Neuronal stem cell (in vitro differentiated cells): ENCODE measurements at regions not wholly inside any gene's neighbourhood (a gene's known extent, or its start where the extent isn't known, plus 50 kb on each side); places are given as distances from the start of the nearest gene placed in this dataset.

Experiments
- DNase-seq: peaks from one replicate; pipeline ENCODE4 v3.0.0-alpha.2; 2013; ENCODE audit warnings: low spot score
- H2AFZ ChIP-seq: one replicate; pipeline ENCODE4 v1.6.1; 2013; ENCODE audit warnings: mild to moderate bottlenecking, low read length, inconsistent platforms
- H2AK5ac ChIP-seq: 2 replicates; pipeline ENCODE4 v1.6.1; 2013; ENCODE audit warnings: low read depth, mild to moderate bottlenecking, inconsistent platforms, low read length, moderate library complexity, mixed read lengths
- H2BK120ac ChIP-seq: 2 replicates; pipeline ENCODE4 v1.6.1; 2013; ENCODE audit warnings: low read depth, mild to moderate bottlenecking, inconsistent platforms, low read length, moderate library complexity, mixed read lengths
- H2BK12ac ChIP-seq: one replicate; pipeline ENCODE4 v1.6.1; 2013; ENCODE audit warnings: low read length, inconsistent platforms
- H2BK15ac ChIP-seq: 2 replicates; pipeline ENCODE4 v1.6.1; 2013; ENCODE audit warnings: mild to moderate bottlenecking, low read length, inconsistent platforms, mixed read lengths
- H2BK5ac ChIP-seq: one replicate; pipeline ENCODE4 v1.6.1; 2013; ENCODE audit warnings: inconsistent platforms, mild to moderate bottlenecking, low read length, moderate library complexity
- H3K14ac ChIP-seq: one replicate; pipeline ENCODE4 v1.6.1; 2013; ENCODE audit warnings: low read length, inconsistent platforms
- H3K18ac ChIP-seq: 2 replicates; pipeline ENCODE4 v1.6.1; 2013; ENCODE audit warnings: low read length, inconsistent platforms
- H3K23ac ChIP-seq: 2 replicates; pipeline ENCODE4 v1.6.1; 2013; ENCODE audit warnings: low read depth, mild to moderate bottlenecking, mixed read lengths, low read length, inconsistent platforms; ENCODE audit not compliant: poor library complexity
- H3K27ac ChIP-seq: replicated peaks from 3 replicates; pipeline ENCODE4 v1.5.1; 2013; ENCODE audit warnings: low read length, inconsistent platforms
- H3K27me3 ChIP-seq, 3 experiments: 2 replicates each; pipeline ENCODE4 v1.6.1; 2013; ENCODE audit warnings: low read length in 3 of 3, mild to moderate bottlenecking in 2 of 3, inconsistent platforms in 1 of 3, low read depth in 1 of 3, mixed read lengths in 1 of 3, moderate library complexity in 1 of 3; ENCODE audit not compliant: control insufficient read depth in 3 of 3, insufficient read depth in 3 of 3
- H3K36me3 ChIP-seq, 2 donors: replicated peaks in 1 of 2; 2 replicates each; pipeline ENCODE4 v1.6.1; 2013; ENCODE audit warnings: low read length in 2 of 2; ENCODE audit not compliant: control insufficient read depth in 2 of 2, insufficient read depth in 2 of 2
- H3K4ac ChIP-seq: 2 replicates; pipeline ENCODE4 v1.6.1; 2013; ENCODE audit warnings: inconsistent platforms, mild to moderate bottlenecking, low read length, moderate library complexity
- H3K4me1 ChIP-seq, 2 donors: 1 replicate in 1 of 2; 2 replicates in 1 of 2; pipeline ENCODE4 v1.6.1; 2013; ENCODE audit warnings: low read length in 2 of 2, low read depth in 1 of 2; ENCODE audit not compliant: control insufficient read depth in 2 of 2, insufficient read depth in 1 of 2
- H3K4me2 ChIP-seq: one replicate; pipeline ENCODE4 v1.6.1; 2013; ENCODE audit warnings: mild to moderate bottlenecking, low read length, inconsistent platforms; ENCODE audit not compliant: insufficient read depth, poor library complexity, severe bottlenecking
- H3K4me3 ChIP-seq, 2 donors: 2 replicates each; pipeline ENCODE4 v1.5.1; 2013; ENCODE audit warnings: low read length in 2 of 2, mild to moderate bottlenecking in 2 of 2, inconsistent platforms in 1 of 2, moderate library complexity in 1 of 2
- H3K79me1 ChIP-seq: one replicate; pipeline ENCODE4 v1.6.1; 2013; ENCODE audit warnings: low read depth, mild to moderate bottlenecking, inconsistent platforms, low read length, moderate library complexity
- H3K9ac ChIP-seq: one replicate; pipeline ENCODE4 v1.6.1; 2013; ENCODE audit warnings: mild to moderate bottlenecking, low read depth, low read length, inconsistent platforms; ENCODE audit not compliant: poor library complexity
- H3K9me3 ChIP-seq, 2 donors: replicated peaks in 1 of 2; 2 replicates each; pipeline versions ENCODE3 to v1.6.1; 2013; ENCODE audit warnings: low read length in 2 of 2, mild to moderate bottlenecking in 2 of 2, inconsistent platforms in 1 of 2, low read depth in 1 of 2, mixed read lengths in 1 of 2, moderate library complexity in 1 of 2; ENCODE audit not compliant: control insufficient read depth in 2 of 2, insufficient read depth in 1 of 2
- H4K8ac ChIP-seq: one replicate; pipeline ENCODE4 v1.6.1; 2013; ENCODE audit warnings: low read depth, mild to moderate bottlenecking, inconsistent platforms, low read length, moderate library complexity
- H4K91ac ChIP-seq: one replicate; pipeline ENCODE4 v1.6.1; 2013; ENCODE audit warnings: low read length, low read depth, mild to moderate bottlenecking, inconsistent platforms; ENCODE audit not compliant: poor library complexity
- WGBS, 2 donors: extraction: QIAGEN DNeasy Blood & Tissue Kit; methylation state at CpG; one replicate each; pipeline ENCODE4 v1.1.7; 2013; ENCODE audit warnings: missing lambda C conversion rate in 2 of 2, mixed read lengths in 1 of 2; ENCODE audit not compliant: insufficient read length in 2 of 2, insufficient replicate concordance in 1 of 2; ENCODE audit errors: extremely low coverage in 2 of 2; 5-methylcytosine and 5-hydroxymethylcytosine counted together

DNA sequence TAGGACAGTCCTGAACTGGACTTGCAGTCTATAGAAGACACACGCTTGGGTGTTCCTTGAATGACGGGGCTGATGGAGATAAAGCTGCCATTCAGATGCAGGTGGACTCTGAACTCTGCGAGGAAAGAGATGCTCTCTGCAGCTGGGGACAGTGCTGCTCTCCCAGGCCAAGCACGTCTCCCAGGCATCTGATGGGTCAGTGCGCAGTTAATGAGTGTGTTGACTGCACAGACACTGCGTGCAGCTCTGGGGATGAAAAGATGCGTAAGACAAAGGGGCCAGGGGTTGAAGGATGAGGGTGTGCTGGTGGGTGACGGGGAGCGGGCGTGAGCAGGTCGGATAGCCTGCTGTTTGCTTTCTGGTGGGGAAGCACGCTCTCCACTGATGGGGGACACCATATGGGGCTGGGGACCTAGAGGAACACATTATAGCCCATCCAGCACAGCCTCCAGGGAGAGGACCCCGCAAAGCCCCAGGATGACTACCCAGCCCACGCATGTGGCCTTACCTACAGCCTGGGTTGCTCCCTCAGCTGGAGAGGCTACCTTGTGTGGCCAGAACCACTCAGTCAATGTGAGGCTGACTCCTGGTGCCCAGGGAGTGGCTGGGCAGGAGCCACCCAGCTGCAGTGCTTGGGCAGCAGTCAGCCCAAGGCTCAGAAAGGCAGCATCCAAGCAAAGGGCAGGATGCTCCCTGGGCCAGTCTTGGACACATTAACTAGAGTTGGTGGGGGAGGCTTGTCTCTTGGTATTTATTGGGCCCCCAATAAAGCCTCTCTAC lies 246.3 kb downstream of the RBFOX3 start:
- Histone ChIP-seq H3K79me1 (no peaks in the 10 kb centered on the region), H3K36me3 (no peaks in the 10 kb centered on the region), H2BK5ac (peak overlapping the region; percentile 42), H3K4me3 (no peak overlapping the region), H2AK5ac (peak overlapping the region; percentile 26), H2AFZ (no peak overlapping the region), H3K18ac (peak overlapping the region; percentile 48), H3K14ac (peak overlapping the region; percentile 57), H2BK15ac (peak overlapping the region; percentile 28), H3K4me2 (no peak overlapping the region), H4K8ac (no peak overlapping the region), H4K91ac (no peak overlapping the region), H3K27ac (no peak overlapping the region), H3K4ac (no peak overlapping the region), H3K27me3 (peaks cover 0 to 78% (median 0%) of the 10 kb centered on the region in 3 experiments), H3K4me1 (peaks cover 0 to 4% of the 10 kb centered on the region in 2 donors), H3K9me3 (peaks cover 0 to 2% of the 10 kb centered on the region in 2 donors), H3K23ac (no peak overlapping the region), H2BK12ac (no peak overlapping the region), H3K9ac (peak overlapping the region; percentile 22), H2BK120ac (no peak overlapping the region)
- DNase-seq = no peak
- no CpG with 5 or more reads among the region's 14 CpGs for WGBS, 2 donors

DNA sequence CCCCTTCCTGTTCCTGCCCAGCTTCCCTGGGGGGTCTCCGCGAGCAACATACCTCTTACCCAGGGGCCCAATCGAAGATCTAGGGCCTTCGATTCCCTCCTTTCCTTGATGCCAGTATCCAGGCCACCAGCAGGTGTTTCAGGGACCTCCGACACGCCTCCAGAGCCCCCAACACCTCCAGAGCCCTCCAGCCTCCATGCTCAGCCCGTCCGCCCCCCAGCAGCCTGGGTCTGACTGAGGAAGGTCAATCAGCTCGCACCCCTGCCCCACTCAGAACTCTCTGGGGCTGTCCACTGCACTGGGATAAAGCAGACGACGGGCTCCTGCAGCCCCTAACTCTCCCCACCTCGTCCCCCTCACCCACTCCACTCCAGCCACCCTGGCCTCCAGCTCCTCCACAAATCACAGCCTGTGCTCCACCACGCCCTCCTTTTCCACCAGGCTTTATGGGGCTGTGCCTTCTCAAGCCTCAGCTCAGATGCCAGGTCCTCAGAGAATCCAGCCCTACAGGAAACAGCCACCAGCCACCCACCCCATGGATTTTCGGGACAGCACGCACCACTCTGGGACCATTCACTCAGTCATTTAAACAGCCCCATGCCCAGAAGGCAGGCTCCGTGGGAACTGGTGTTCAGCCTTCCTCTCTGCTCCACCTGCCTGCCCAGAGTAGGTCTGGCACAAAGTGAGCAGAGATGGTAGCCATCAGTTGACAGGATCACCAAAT lies 247.1 kb downstream of the RBFOX3 start:
- Histone ChIP-seq H3K4ac (no peak overlapping the region), H3K4me2 (no peak overlapping the region), H3K9me3 (peaks cover 0 to 2% of the 10 kb centered on the region in 2 donors), H2AFZ (no peak overlapping the region), H4K8ac (no peak overlapping the region), H3K4me3 (no peak overlapping the region), H3K9ac (no peak overlapping the region), H3K4me1 (peaks cover 0 to 4% of the 10 kb centered on the region in 2 donors), H4K91ac (no peak overlapping the region), H3K27me3 (peaks cover 0 to 81% (median 0%) of the 10 kb centered on the region in 3 experiments), H3K18ac (no peak overlapping the region), H2AK5ac (peak overlapping the region; percentile 26), H3K36me3 (no peaks in the 10 kb centered on the region), H2BK120ac (no peak overlapping the region), H2BK15ac (no peak overlapping the region), H3K79me1 (no peaks in the 10 kb centered on the region), H2BK5ac (peak overlapping the region; percentile 25), H2BK12ac (no peak overlapping the region), H3K23ac (no peak overlapping the region), H3K27ac (no peak overlapping the region), H3K14ac (no peak overlapping the region)
- no peak for DNase-seq
- WGBS, 2 donors = no CpG with 5 or more reads among the region's 16 CpGs

DNA sequence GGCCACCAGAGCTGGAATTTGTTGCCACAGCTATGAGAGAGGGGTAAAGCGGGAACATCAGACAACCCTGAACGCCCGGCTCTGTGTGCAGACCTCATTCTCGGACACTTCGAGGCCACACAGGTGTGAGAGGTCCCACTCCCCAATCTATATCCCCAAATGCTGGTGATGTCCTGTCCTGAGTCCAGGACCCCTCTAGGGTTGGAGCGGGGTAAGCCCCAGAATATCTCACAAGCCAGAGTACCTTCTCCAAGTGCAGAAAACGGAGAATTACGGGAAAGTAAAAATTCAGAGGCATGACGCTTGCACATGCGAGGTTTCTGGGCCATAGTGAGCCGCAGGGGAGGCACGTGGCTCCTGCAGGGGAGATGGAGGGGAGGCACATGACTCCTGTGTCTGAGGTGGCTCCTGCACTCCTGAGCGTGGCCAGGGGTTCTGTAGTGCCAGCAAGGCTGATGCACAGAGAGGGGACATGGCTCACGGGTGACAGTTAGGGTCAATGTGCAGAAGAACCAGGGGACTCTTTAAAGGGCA lies 248.0 kb downstream of the RBFOX3 start:
- Histone ChIP-seq H3K9ac (no peak overlapping the region), H3K27me3 (peaks cover 0 to 75% (median 0%) of the 10 kb centered on the region in 3 experiments), H3K4me1 (peaks cover 0 to 4% of the 10 kb centered on the region in 2 donors), H3K27ac (no peak overlapping the region), H2AK5ac (peak overlapping the region; percentile 8), H3K4me3 (peak overlapping the region in 1 of 2 donors; percentile 53), H3K14ac (no peak overlapping the region), H3K4me2 (no peak overlapping the region), H3K23ac (no peak overlapping the region), H3K36me3 (no peaks in the 10 kb centered on the region), H2BK5ac (no peak overlapping the region), H3K18ac (no peak overlapping the region), H4K91ac (no peak overlapping the region), H2BK12ac (no peak overlapping the region), H3K9me3 (peaks cover 0 to 2% of the 10 kb centered on the region in 2 donors), H2BK15ac (no peak overlapping the region), H2AFZ (no peak overlapping the region), H3K79me1 (no peaks in the 10 kb centered on the region), H4K8ac (no peak overlapping the region), H2BK120ac (no peak overlapping the region), H3K4ac (no peak overlapping the region)
- no CpG with 5 or more reads among the region's 14 CpGs for WGBS, 2 donors
- no peak for DNase-seq
